B cell (primary cell): ENCODE measurements at regions not wholly inside any gene's neighbourhood (a gene's known extent, or its start where the extent isn't known, plus 50 kb on each side); places are given as distances from the start of the nearest gene placed in this dataset.

Experiments used
- CTCF ChIP-seq: fragments of 200-600 bp; IDR thresholded peaks from one replicate; pipeline ENCODE4 v1.8.0; 2022; ENCODE audit warnings: antibody characterized with exemption, mild to moderate bottlenecking
- EZH2 ChIP-seq: IDR thresholded peaks from 2 replicates; pipeline ENCODE4 v1.6.1; 2012; ENCODE audit warnings: borderline replicate concordance, low read depth, mild to moderate bottlenecking, moderate library complexity, low read length; ENCODE audit not compliant: insufficient read depth, poor library complexity, severe bottlenecking

DNA sequence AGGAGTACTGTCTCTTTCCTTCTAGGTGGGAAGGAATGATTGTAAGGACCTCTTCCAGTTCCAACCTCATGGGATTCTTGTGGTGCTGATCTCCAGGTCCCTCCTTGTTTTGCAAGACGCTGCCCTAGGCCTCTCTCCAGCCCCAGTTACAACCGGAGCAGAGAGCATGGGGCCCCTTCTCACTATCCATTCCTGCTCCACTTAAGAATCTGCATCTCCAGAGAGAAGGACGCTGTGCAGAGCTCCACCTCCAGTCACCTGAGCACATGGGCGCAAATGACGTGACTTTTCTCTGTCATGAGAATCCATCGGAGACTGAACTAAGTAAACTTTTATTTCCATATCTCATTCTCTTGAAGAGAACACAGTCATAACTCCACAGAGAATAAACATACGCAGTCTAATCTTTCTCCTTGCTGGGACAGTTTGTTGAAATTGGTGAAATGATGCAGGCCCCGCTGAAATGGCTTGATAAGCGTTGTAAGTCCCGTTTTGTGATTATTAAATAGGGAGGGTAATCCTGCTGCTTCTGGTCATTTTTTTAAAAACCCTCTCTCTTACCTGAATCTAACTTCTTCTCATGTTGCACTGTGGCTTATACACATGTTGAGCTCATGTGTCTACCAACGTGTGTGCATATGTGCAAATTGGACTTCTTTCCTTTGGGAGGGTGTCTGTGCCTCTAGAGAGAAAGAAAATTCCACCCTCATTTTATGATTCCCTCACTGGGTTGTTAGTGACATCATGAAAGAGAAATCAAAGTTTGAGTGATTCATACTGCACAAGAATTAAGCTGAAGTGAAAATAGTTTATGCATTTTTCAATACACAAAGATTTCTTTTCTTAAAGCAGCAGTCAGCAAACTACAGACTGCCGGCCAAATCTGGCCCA, 133.2 kb upstream of the TBX20 start:
- TF ChIP-seq CTCF: no peak
- no peak for TF ChIP-seq EZH2
